Osteocyte (in vitro differentiated cells): ENCODE measurements at regions not wholly inside any gene's neighbourhood (a gene's known extent, or its start where the extent isn't known, plus 50 kb on each side); places are given as distances from the start of the nearest gene placed in this dataset.

ENCODE experiments used
- DNase-seq: peaks from one replicate; pipeline ENCODE4 v3.0.0; 2021; ENCODE audit warnings: mixed read lengths; ENCODE audit not compliant: unreplicated experiment; ENCODE audit errors: extremely low spot score
- H3K27ac Mint-ChIP-seq: one replicate; pipeline ENCODE4 v1.8.0; 2021; ENCODE audit warnings: mild to moderate bottlenecking, mixed read lengths; ENCODE audit not compliant: unreplicated experiment
- H3K27me3 Mint-ChIP-seq: one replicate; pipeline ENCODE4 v1.8.0; 2021; ENCODE audit warnings: mixed read lengths; ENCODE audit not compliant: unreplicated experiment
- H3K36me3 Mint-ChIP-seq: one replicate; pipeline ENCODE4 v1.8.0; 2021; ENCODE audit warnings: mixed read lengths; ENCODE audit not compliant: unreplicated experiment
- H3K4me1 Mint-ChIP-seq: one replicate; pipeline ENCODE4 v1.8.0; 2021; ENCODE audit warnings: mixed read lengths; ENCODE audit not compliant: unreplicated experiment
- H3K4me3 Mint-ChIP-seq: one replicate; pipeline ENCODE4 v1.8.0; 2021; ENCODE audit warnings: mild to moderate bottlenecking, moderate library complexity, mixed read lengths; ENCODE audit not compliant: unreplicated experiment
- H3K9me3 Mint-ChIP-seq: one replicate; pipeline ENCODE4 v1.8.0; 2021; ENCODE audit warnings: mixed read lengths; ENCODE audit not compliant: unreplicated experiment
- TF ChIP-seq, protein P1 (sequence below): fragments of 200-600 bp; sonication (generic); IDR thresholded peaks from 2 replicates; pipeline ENCODE4 v1.5.0; 2021; ENCODE audit warnings: antibody characterized with exemption, mild to moderate bottlenecking, moderate library complexity

DNA sequence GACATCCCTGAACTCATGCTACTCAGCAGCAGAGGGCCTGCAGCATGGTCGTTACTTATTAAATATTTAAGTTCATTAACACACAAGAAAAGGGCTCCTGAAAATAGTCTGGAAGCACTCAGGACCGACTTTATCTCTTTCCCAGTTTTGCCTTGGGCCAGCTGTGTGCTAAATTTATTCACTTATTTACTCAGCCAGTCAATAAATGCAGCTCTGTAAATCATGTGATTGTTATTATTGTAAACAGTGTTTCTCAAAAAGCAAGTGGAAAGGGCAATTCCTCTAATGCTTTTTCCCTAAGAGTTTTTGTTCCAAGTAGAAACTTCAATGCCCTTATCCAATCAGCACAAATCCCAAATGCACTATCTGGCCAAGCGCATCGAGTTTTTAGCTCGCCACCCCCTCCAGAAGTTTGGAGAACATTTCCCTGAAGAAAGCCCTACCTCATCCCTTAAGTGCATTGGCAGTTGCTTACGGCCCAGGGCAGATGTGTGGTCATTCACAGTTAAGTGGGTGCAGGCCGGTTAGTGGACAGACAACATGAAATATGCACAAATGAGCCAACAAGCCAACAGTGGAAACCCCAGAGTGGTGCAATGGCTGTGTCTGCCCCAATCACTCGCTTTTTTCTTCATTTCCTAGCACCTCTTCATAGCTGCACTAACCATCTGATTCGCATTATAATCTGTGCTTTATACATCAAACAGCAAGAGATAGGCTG is 125.8 kb downstream of the SMIM20 start:
- no peaks in the 10 kb centered on the region for H3K4me1 Mint-ChIP-seq
- no peak for DNase-seq
- H3K36me3 Mint-ChIP-seq: no peaks in the 10 kb centered on the region
- H3K9me3 Mint-ChIP-seq: no peaks in the 10 kb centered on the region
- TF ChIP-seq, protein P1, sequence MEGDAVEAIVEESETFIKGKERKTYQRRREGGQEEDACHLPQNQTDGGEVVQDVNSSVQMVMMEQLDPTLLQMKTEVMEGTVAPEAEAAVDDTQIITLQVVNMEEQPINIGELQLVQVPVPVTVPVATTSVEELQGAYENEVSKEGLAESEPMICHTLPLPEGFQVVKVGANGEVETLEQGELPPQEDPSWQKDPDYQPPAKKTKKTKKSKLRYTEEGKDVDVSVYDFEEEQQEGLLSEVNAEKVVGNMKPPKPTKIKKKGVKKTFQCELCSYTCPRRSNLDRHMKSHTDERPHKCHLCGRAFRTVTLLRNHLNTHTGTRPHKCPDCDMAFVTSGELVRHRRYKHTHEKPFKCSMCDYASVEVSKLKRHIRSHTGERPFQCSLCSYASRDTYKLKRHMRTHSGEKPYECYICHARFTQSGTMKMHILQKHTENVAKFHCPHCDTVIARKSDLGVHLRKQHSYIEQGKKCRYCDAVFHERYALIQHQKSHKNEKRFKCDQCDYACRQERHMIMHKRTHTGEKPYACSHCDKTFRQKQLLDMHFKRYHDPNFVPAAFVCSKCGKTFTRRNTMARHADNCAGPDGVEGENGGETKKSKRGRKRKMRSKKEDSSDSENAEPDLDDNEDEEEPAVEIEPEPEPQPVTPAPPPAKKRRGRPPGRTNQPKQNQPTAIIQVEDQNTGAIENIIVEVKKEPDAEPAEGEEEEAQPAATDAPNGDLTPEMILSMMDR: no peak
- H3K27ac Mint-ChIP-seq: no peak overlapping the region
- H3K4me3 Mint-ChIP-seq: no peak overlapping the region
- peaks cover 2% of the 10 kb centered on the region for H3K27me3 Mint-ChIP-seq

DNA sequence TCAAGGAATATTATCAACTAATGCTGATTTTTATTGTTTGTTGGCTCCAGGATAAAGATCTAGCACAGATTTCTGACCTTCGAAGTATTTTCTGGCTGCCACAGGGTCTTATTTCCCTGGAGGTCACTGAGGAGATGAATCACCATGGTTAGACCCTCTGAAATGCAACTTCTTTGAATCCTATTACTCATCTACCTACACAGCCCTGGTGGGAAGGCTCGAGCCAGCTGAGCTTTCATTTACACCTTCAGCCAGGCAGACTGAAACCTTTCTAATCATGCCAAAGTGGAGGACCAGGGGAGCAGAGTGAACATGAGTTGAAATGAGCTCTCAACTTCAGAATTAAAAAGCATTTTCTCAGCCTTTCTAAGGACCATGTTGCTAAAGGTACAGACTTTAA is 130.5 kb downstream of the SMIM20 start:
- Mint-ChIP-seq H3K27ac (no peak overlapping the region), H3K9me3 (no peaks in the 10 kb centered on the region), H3K4me1 (peaks cover 20% of the 10 kb centered on the region), H3K27me3 (peaks cover 4% of the 10 kb centered on the region), H3K4me3 (no peak overlapping the region), H3K36me3 (peaks cover 2% of the 10 kb centered on the region)
- TF ChIP-seq, protein P1: no peak
- no peak for DNase-seq

DNA sequence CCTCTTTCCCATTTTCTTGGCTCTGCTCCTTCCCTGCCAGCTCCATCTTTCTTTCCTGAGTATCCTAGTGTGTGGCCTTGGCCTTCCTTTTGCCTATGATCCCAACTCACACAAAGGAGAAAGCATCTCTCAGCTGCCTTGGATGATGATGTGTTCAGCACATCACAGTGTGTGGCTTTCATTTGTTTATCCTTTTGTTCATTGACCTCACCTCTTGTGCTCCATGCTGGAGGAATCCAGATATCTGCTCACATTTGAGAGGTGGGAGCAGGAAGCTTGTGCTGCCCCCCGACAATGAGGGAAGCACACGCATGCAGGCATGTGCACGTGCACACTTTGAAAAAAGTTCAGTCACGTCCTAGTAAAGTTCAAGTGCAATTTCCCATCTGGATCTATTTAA is 131.0 kb downstream of the SMIM20 start:
- Mint-ChIP-seq H3K27me3 (peaks cover 4% of the 10 kb centered on the region), H3K4me3 (no peak overlapping the region), H3K4me1 (peaks cover 20% of the 10 kb centered on the region), H3K9me3 (no peaks in the 10 kb centered on the region), H3K27ac (no peak overlapping the region), H3K36me3 (peaks cover 2% of the 10 kb centered on the region)
- TF ChIP-seq, protein P1: no peak
- no peak for DNase-seq

DNA sequence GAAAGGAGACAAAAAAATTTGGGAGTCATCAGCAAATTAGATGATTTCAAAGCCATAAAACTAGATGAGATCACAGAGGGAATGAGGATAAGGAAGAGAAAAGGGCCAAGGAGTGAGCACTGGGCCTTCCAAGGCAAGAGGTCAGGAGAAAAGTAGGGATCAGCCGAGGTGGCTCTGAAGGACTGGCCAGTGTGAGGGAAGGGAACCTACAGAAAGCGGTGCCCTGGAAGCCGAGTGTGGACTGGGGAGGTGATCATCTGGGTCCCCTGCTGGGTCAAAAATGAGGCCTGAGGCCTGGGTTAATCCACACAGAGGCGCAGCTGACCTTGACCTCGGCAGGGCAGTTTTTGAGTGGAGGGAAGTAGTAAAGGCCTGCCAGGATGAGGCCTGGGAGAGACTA is 133.8 kb downstream of the SMIM20 start:
- H3K4me3 Mint-ChIP-seq: no peak overlapping the region
- H3K36me3 Mint-ChIP-seq: peaks cover 2% of the 10 kb centered on the region
- peak overlapping the region; percentile 75 for H3K27ac Mint-ChIP-seq
- DNase-seq: no peak
- peaks cover 20% of the 10 kb centered on the region for H3K4me1 Mint-ChIP-seq
- TF ChIP-seq, protein P1: no peak
- H3K9me3 Mint-ChIP-seq: no peaks in the 10 kb centered on the region
- peaks cover 4% of the 10 kb centered on the region for H3K27me3 Mint-ChIP-seq

DNA sequence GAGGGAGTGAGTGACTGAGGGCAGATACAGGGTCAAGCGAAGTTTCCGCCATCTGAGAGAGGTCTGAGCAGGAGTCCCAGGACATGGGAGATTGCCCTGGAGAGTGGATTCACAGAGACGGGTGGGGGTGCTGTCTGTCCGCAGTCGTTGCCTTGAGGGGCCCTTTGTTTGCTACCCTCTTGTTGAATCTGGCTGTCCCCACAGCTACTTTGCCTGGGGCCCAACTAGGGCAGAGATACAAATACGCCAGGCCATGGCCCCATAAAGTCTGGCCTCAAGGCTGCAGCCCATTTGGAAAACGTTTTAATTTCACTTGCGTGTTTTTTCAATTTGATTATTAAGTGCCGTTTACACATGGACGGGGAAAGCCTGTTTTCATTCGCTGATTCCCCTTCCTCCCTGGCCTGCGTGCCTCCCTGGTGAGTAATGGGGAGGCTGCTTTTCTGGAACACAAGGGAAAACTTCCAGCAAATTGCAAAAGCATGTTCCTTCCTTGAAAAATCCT is 134.4 kb downstream of the SMIM20 start:
- TF ChIP-seq, protein P1: no peak
- peaks cover 4% of the 10 kb centered on the region for H3K27me3 Mint-ChIP-seq
- peak overlapping the region; percentile 75 for H3K27ac Mint-ChIP-seq
- H3K4me1 Mint-ChIP-seq: peaks cover 20% of the 10 kb centered on the region
- DNase-seq: no peak
- H3K9me3 Mint-ChIP-seq: no peaks in the 10 kb centered on the region
- no peak overlapping the region for H3K4me3 Mint-ChIP-seq
- peaks cover 2% of the 10 kb centered on the region for H3K36me3 Mint-ChIP-seq
